ENCODE measurements at regions not wholly inside any gene's neighbourhood (a gene's known extent, or its start where the extent isn't known, plus 50 kb on each side); places are given as distances from the start of the nearest gene placed in this dataset.

- in situ Hi-C loops (cut with HindIII; ENCODE audit: low pct_unique_long_range_greater_than_20kb, low sequenced_read_pairs) = no loop called here
- no peak for DNase-seq (ENCODE audit: low read depth)
Observed at GRCh38 chr2:193778293-193778692, 1583.6 kb upstream of the TMEFF2 start.

- in situ Hi-C loops (cut with HindIII; ENCODE audit: low pct_unique_long_range_greater_than_20kb, low sequenced_read_pairs) = no loop called here
- DNase-seq (ENCODE audit: low read depth) = no peak
Observed at GRCh38 chr2:193776988-193777387, 1582.3 kb upstream of the TMEFF2 start.

- in situ Hi-C loops (cut with HindIII; ENCODE audit: low pct_unique_long_range_greater_than_20kb, low sequenced_read_pairs) = no loop called here
- no peak for DNase-seq (ENCODE audit: low read depth)
Observed at GRCh38 chr2:193774166-193774565, 1579.4 kb upstream of the TMEFF2 start.

- DNase-seq (ENCODE audit: low read depth) = no peak
Observed at GRCh38 chr2:193751299-193751698, 1556.6 kb upstream of the TMEFF2 start.

GRCh38 chr2:193749485-193749884 lies 1554.8 kb upstream of the TMEFF2 start:
- in situ Hi-C loops (cut with HindIII; ENCODE audit: low pct_unique_long_range_greater_than_20kb, low sequenced_read_pairs) = no loop called here
- no peak for DNase-seq (ENCODE audit: low read depth)

More at GRCh38 chr2:193751299-193751698, 1556.6 kb upstream of the TMEFF2 start:
- in situ Hi-C loops (cut with HindIII; ENCODE audit: low pct_unique_long_range_greater_than_20kb, low sequenced_read_pairs) = no loop called here

- DNase-seq (ENCODE audit: low read depth) = no peak
- in situ Hi-C loops (cut with HindIII; ENCODE audit: low pct_unique_long_range_greater_than_20kb, low sequenced_read_pairs) = no loop called here
Observed at GRCh38 chr2:193743089-193743488, 1548.4 kb upstream of the TMEFF2 start.

GRCh38 chr2:193738892-193739291 lies 1544.2 kb upstream of the TMEFF2 start:
- in situ Hi-C loops (cut with HindIII; ENCODE audit: low pct_unique_long_range_greater_than_20kb, low sequenced_read_pairs) = no loop called here
- no peak for DNase-seq (ENCODE audit: low read depth)

GRCh38 chr2:193712912-193713311 lies 1518.2 kb upstream of the TMEFF2 start:
- DNase-seq (ENCODE audit: low read depth) = no peak
- in situ Hi-C loops (cut with HindIII; ENCODE audit: low pct_unique_long_range_greater_than_20kb, low sequenced_read_pairs) = no loop called here

- in situ Hi-C loops (cut with HindIII; ENCODE audit: low pct_unique_long_range_greater_than_20kb, low sequenced_read_pairs) = no loop called here
- no peak for DNase-seq (ENCODE audit: low read depth)
Observed at GRCh38 chr2:193703411-193703810, 1508.7 kb upstream of the TMEFF2 start.

GRCh38 chr2:193701484-193701883 lies 1506.8 kb upstream of the TMEFF2 start:
- no peak for DNase-seq (ENCODE audit: low read depth)
- in situ Hi-C loops (cut with HindIII; ENCODE audit: low pct_unique_long_range_greater_than_20kb, low sequenced_read_pairs) = no loop called here

- in situ Hi-C loops (cut with HindIII; ENCODE audit: low pct_unique_long_range_greater_than_20kb, low sequenced_read_pairs) = no loop called here
Observed at GRCh38 chr2:193695367-193695766, 1500.6 kb upstream of the TMEFF2 start.

GRCh38 chr2:193693758-193694157 lies 1499.0 kb upstream of the TMEFF2 start:
- DNase-seq (ENCODE audit: low read depth) = no peak
- in situ Hi-C loops (cut with HindIII; ENCODE audit: low pct_unique_long_range_greater_than_20kb, low sequenced_read_pairs) = no loop called here

More at GRCh38 chr2:193695367-193695766, 1500.6 kb upstream of the TMEFF2 start:
- no peak for DNase-seq (ENCODE audit: low read depth)

- in situ Hi-C loops (cut with HindIII; ENCODE audit: low pct_unique_long_range_greater_than_20kb, low sequenced_read_pairs) = no loop called here
- no peak for DNase-seq (ENCODE audit: low read depth)
Observed at GRCh38 chr2:193690572-193690971, 1495.8 kb upstream of the TMEFF2 start.

GRCh38 chr2:193687195-193687594 lies 1492.5 kb upstream of the TMEFF2 start:
- in situ Hi-C loops (cut with HindIII; ENCODE audit: low pct_unique_long_range_greater_than_20kb, low sequenced_read_pairs) = no loop called here
- DNase-seq (ENCODE audit: low read depth) = no peak

- DNase-seq (ENCODE audit: low read depth) = no peak
- in situ Hi-C loops (cut with HindIII; ENCODE audit: low pct_unique_long_range_greater_than_20kb, low sequenced_read_pairs) = no loop called here
Observed at GRCh38 chr2:193679847-193680246, 1485.1 kb upstream of the TMEFF2 start.

GRCh38 chr2:193670478-193670877 lies 1475.7 kb upstream of the TMEFF2 start:
- in situ Hi-C loops (cut with HindIII; ENCODE audit: low pct_unique_long_range_greater_than_20kb, low sequenced_read_pairs) = no loop called here
- DNase-seq (ENCODE audit: low read depth) = no peak

- DNase-seq (ENCODE audit: low read depth) = no peak
- in situ Hi-C loops (cut with HindIII; ENCODE audit: low pct_unique_long_range_greater_than_20kb, low sequenced_read_pairs) = no loop called here
Observed at GRCh38 chr2:193668557-193669323, 1474.0 kb upstream of the TMEFF2 start.

GRCh38 chr2:193627927-193628272 lies 1433.2 kb upstream of the TMEFF2 start:
- no peak for DNase-seq (ENCODE audit: low read depth)
- in situ Hi-C loops (cut with HindIII; ENCODE audit: low pct_unique_long_range_greater_than_20kb, low sequenced_read_pairs) = no loop called here

- in situ Hi-C loops (cut with HindIII; ENCODE audit: low pct_unique_long_range_greater_than_20kb, low sequenced_read_pairs) = no loop called here
Observed at GRCh38 chr2:193627187-193627926, 1432.6 kb upstream of the TMEFF2 start.

GRCh38 chr2:193608451-193608850 lies 1413.7 kb upstream of the TMEFF2 start:
- no peak for DNase-seq (ENCODE audit: low read depth)
- in situ Hi-C loops (cut with HindIII; ENCODE audit: low pct_unique_long_range_greater_than_20kb, low sequenced_read_pairs) = no loop called here

More at GRCh38 chr2:193627187-193627926, 1432.6 kb upstream of the TMEFF2 start:
- no peak for DNase-seq (ENCODE audit: low read depth)

Measured in Caki2 (cell line).